ENCODE measurements at regions not wholly inside any gene's neighbourhood (a gene's known extent, or its start where the extent isn't known, plus 50 kb on each side); places are given as distances from the start of the nearest gene placed in this dataset.

- no peak overlapping the region for H3K4me3 Mint-ChIP-seq
- H3K36me3 Mint-ChIP-seq (ENCODE audit: low read depth) = no peaks in the 10 kb centered on the region
- no peak overlapping the region for H3K4me3 ChIP-seq (ENCODE audit: low read length)
- H3K27ac Mint-ChIP-seq = no peak overlapping the region
- ATAC-seq (ENCODE audit: poor library complexity) = no peak
- no peaks in the 10 kb centered on the region for H3K9me3 Mint-ChIP-seq
- no peaks in the 10 kb centered on the region for H3K27me3 ChIP-seq (ENCODE audit: control insufficient read depth in 1 of 2, insufficient read depth in 2 of 2, low read length in 2 of 2)
- no peak for DNase-seq
- no peaks in the 10 kb centered on the region for H3K27me3 Mint-ChIP-seq
- H3K4me1 Mint-ChIP-seq (ENCODE audit: low read depth) = no peaks in the 10 kb centered on the region
- no peak overlapping the region for H3K27ac ChIP-seq (ENCODE audit: low read depth in 1 of 2, low read length in 2 of 2)
- CTCF ChIA-PET = no interaction called here
- no peaks in the 10 kb centered on the region for H3K9me3 ChIP-seq (ENCODE audit: control insufficient read depth in 1 of 2, insufficient read depth in 1 of 2, low read length in 2 of 2)
- intact Hi-C loops (cut with DNase I, micrococcal nuclease) = no loop called here
- POLR2A ChIA-PET = no interaction called here
- H3K4me1 ChIP-seq (ENCODE audit: insufficient read depth, low read length) = no peaks in the 10 kb centered on the region
- TF ChIP-seq CTCF (IDR thresholded peaks at IDR 0.05) = no peak
- H3K36me3 ChIP-seq (ENCODE audit: insufficient read depth, low read length) = no peaks in the 10 kb centered on the region
Observed at GRCh38 chr6:18693881-18694280, 306.7 kb downstream of the RNF144B start.

GRCh38 chr6:18703546-18703945 is 316.4 kb downstream of the RNF144B start:
- DNase-seq (no peak), ATAC-seq (ENCODE audit: poor library complexity) (no peak)
- H3K9me3 ChIP-seq (ENCODE audit: control insufficient read depth in 1 of 2, insufficient read depth in 1 of 2, low read length in 2 of 2) = no peaks in the 10 kb centered on the region
- Mint-ChIP-seq H3K4me1 (ENCODE audit: low read depth) (no peaks in the 10 kb centered on the region), H3K27ac (no peak overlapping the region), H3K27me3 (no peaks in the 10 kb centered on the region), H3K4me3 (no peak overlapping the region), H3K9me3 (peaks cover 8% of the 10 kb centered on the region), H3K36me3 (ENCODE audit: low read depth) (no peaks in the 10 kb centered on the region)
- no peaks in the 10 kb centered on the region for H3K4me1 ChIP-seq (ENCODE audit: insufficient read depth, low read length)
- ChIA-PET POLR2A (no interaction called here), CTCF (no interaction called here)
- H3K4me3 ChIP-seq (ENCODE audit: low read length) = no peak overlapping the region
- intact Hi-C loops (cut with DNase I, micrococcal nuclease) = no loop called here
- H3K36me3 ChIP-seq (ENCODE audit: insufficient read depth, low read length) = no peaks in the 10 kb centered on the region
- no peak for TF ChIP-seq CTCF (IDR thresholded peaks at IDR 0.05)
- no peaks in the 10 kb centered on the region for H3K27me3 ChIP-seq (ENCODE audit: control insufficient read depth in 1 of 2, insufficient read depth in 2 of 2, low read length in 2 of 2)
- no peak overlapping the region for H3K27ac ChIP-seq (ENCODE audit: low read depth in 1 of 2, low read length in 2 of 2)

GRCh38 chr6:18707714-18708439 is 320.7 kb downstream of the RNF144B start:
- Mint-ChIP-seq H3K4me3 (no peak overlapping the region), H3K27me3 (no peaks in the 10 kb centered on the region), H3K27ac (no peak overlapping the region), H3K4me1 (ENCODE audit: low read depth) (no peaks in the 10 kb centered on the region), H3K9me3 (peaks cover 8% of the 10 kb centered on the region), H3K36me3 (ENCODE audit: low read depth) (no peaks in the 10 kb centered on the region)
- no peak overlapping the region for H3K4me3 ChIP-seq (ENCODE audit: low read length)
- CTCF ChIA-PET = no interaction called here
- H3K27me3 ChIP-seq (ENCODE audit: control insufficient read depth in 1 of 2, insufficient read depth in 2 of 2, low read length in 2 of 2) = no peaks in the 10 kb centered on the region
- no peaks in the 10 kb centered on the region for H3K9me3 ChIP-seq (ENCODE audit: control insufficient read depth in 1 of 2, insufficient read depth in 1 of 2, low read length in 2 of 2)
- POLR2A ChIA-PET = no interaction called here
- no peak for TF ChIP-seq CTCF (IDR thresholded peaks at IDR 0.05)
- intact Hi-C loops (cut with DNase I, micrococcal nuclease) = no loop called here
- no peaks in the 10 kb centered on the region for H3K4me1 ChIP-seq (ENCODE audit: insufficient read depth, low read length)
- DNase-seq (no peak), ATAC-seq (ENCODE audit: poor library complexity) (no peak)
- no peaks in the 10 kb centered on the region for H3K36me3 ChIP-seq (ENCODE audit: insufficient read depth, low read length)
- H3K27ac ChIP-seq (ENCODE audit: low read depth in 1 of 2, low read length in 2 of 2) = no peak overlapping the region

Data from CD4-positive, alpha-beta T cell (primary cell).